SU-DHL-6 (cell line): ENCODE measurements at regions not wholly inside any gene's neighbourhood (a gene's known extent, or its start where the extent isn't known, plus 50 kb on each side); places are given as distances from the start of the nearest gene placed in this dataset.

ENCODE experiments used
- H2AFZ ChIP-seq: fragments of 200-600 bp; sonication (generic); 2 replicates; pipeline ENCODE4 v1.6.1; 2014; ENCODE audit warnings: low read depth, mild to moderate bottlenecking, moderate library complexity, mixed read lengths, antibody characterized with exemption, low read length; ENCODE audit not compliant: severe bottlenecking
- H3F3A ChIP-seq: fragments of 200-600 bp; shearing (Covaris generic); 2 replicates; pipeline ENCODE4 v1.6.0; 2016; ENCODE audit warnings: antibody characterized with exemption, mild to moderate bottlenecking; ENCODE audit not compliant: insufficient read depth
- H3K27ac ChIP-seq: fragments of 200-600 bp; sonication (generic); 2 replicates; pipeline ENCODE4 v1.5.1; 2016; ENCODE audit warnings: low read depth, mild to moderate bottlenecking, low read length, moderate library complexity, mixed read lengths
- H3K27me3 ChIP-seq: fragments of 200-600 bp; sonication (generic), shearing (Covaris generic); 2 replicates; pipeline ENCODE4 v1.6.0; 2014; ENCODE audit warnings: mild to moderate bottlenecking, low read length
- H3K36me3 ChIP-seq: fragments of 200-600 bp; sonication (generic); 2 replicates; pipeline ENCODE4 v1.6.1; 2014; ENCODE audit warnings: mild to moderate bottlenecking, low read length, mixed read lengths
- H3K4me2 ChIP-seq: fragments of 300-600, 200-600 bp; shearing (Covaris generic), sonication (generic); 2 replicates; pipeline ENCODE4 v1.6.0; 2014; ENCODE audit warnings: low read length, low read depth, mild to moderate bottlenecking; ENCODE audit not compliant: poor library complexity, severe bottlenecking
- H3K4me3 ChIP-seq: fragments of 200-600 bp; sonication (generic); 2 replicates; pipeline ENCODE4 v1.5.1; 2014; ENCODE audit warnings: antibody characterized with exemption, low read length, mild to moderate bottlenecking, mixed read lengths; ENCODE audit not compliant: insufficient read depth, poor library complexity, severe bottlenecking
- H3K79me2 ChIP-seq: fragments of 200-600 bp; sonication (generic); 2 replicates; pipeline ENCODE4 v1.6.1; 2014; ENCODE audit warnings: mild to moderate bottlenecking, low read length, moderate library complexity; ENCODE audit not compliant: insufficient read depth
- H3K9ac ChIP-seq: fragments of 200-600 bp; sonication (generic); 2 replicates; pipeline ENCODE4 v1.7.0; 2014; ENCODE audit warnings: mild to moderate bottlenecking, low read length
- H3K9me2 ChIP-seq: fragments of 200-600 bp; sonication (generic); replicated peaks from 2 replicates; pipeline ENCODE4 v1.6.1; 2014; ENCODE audit warnings: low read length; ENCODE audit not compliant: insufficient read depth
- H3K9me3 ChIP-seq: fragments of 200-600 bp; sonication (generic); 2 replicates; pipeline ENCODE4 v1.6.1; 2014; ENCODE audit warnings: low read length, mixed read lengths; ENCODE audit not compliant: insufficient read depth
- H4K20me1 ChIP-seq: fragments of 200-600 bp; sonication (generic); 2 replicates; pipeline ENCODE4 v1.6.1; 2014; ENCODE audit warnings: low read depth, mild to moderate bottlenecking, antibody characterized with exemption, low read length, moderate library complexity, mixed read lengths
- CTCF ChIP-seq: fragments of 200-600 bp; sonication (generic); IDR thresholded peaks from one replicate; pipeline ENCODE4 v1.5.1; 2017; ENCODE audit warnings: antibody characterized with exemption, mild to moderate bottlenecking, low read length, moderate library complexity; ENCODE audit not compliant: insufficient read depth, poor library complexity, severe bottlenecking
- EZH2phosphoT487 ChIP-seq: fragments of 200-600 bp; sonication (generic), shearing (Covaris generic); conservative IDR thresholded peaks from 2 replicates; pipeline ENCODE4 v1.6.1; 2018; ENCODE audit warnings: mild to moderate bottlenecking, antibody characterized with exemption, low read length, moderate library complexity, mixed read lengths

- Histone ChIP-seq H3K4me3 (no peak overlapping the region), H3K27me3 (no peaks in the 10 kb centered on the region), H4K20me1 (no peaks in the 10 kb centered on the region), H3K9me3 (no peaks in the 10 kb centered on the region), H3K4me2 (no peak overlapping the region), H3K27ac (no peak overlapping the region), H3K36me3 (no peaks in the 10 kb centered on the region), H3K9ac (no peak overlapping the region), H3K79me2 (no peaks in the 10 kb centered on the region), H3F3A (no peaks in the 10 kb centered on the region), H3K9me2 (no peaks in the 10 kb centered on the region), H2AFZ (no peak overlapping the region)
- no peak for TF ChIP-seq EZH2phosphoT487
- TF ChIP-seq CTCF = no peak
Observed at GRCh38 chr12:77728018-77728417, 102.7 kb upstream of the NAV3 start.

- Histone ChIP-seq H3K4me2 (no peak overlapping the region), H2AFZ (no peak overlapping the region), H3K79me2 (no peaks in the 10 kb centered on the region), H3F3A (no peaks in the 10 kb centered on the region), H4K20me1 (no peaks in the 10 kb centered on the region), H3K27ac (no peak overlapping the region), H3K9me2 (no peaks in the 10 kb centered on the region), H3K36me3 (no peaks in the 10 kb centered on the region), H3K27me3 (no peaks in the 10 kb centered on the region), H3K4me3 (no peak overlapping the region), H3K9me3 (no peaks in the 10 kb centered on the region), H3K9ac (no peak overlapping the region)
- TF ChIP-seq CTCF = no peak
- no peak for TF ChIP-seq EZH2phosphoT487
Observed at GRCh38 chr12:77727442-77728001, 103.2 kb upstream of the NAV3 start.

GRCh38 chr12:77725611-77726010 is 105.1 kb upstream of the NAV3 start:
- H3K79me2 ChIP-seq = no peaks in the 10 kb centered on the region
- H4K20me1 ChIP-seq = no peaks in the 10 kb centered on the region
- H3F3A ChIP-seq = no peaks in the 10 kb centered on the region
- H3K4me2 ChIP-seq = no peak overlapping the region
- H3K9me3 ChIP-seq = no peaks in the 10 kb centered on the region
- H3K9ac ChIP-seq = no peak overlapping the region
- TF ChIP-seq CTCF = no peak
- TF ChIP-seq EZH2phosphoT487 = no peak
- no peaks in the 10 kb centered on the region for H3K9me2 ChIP-seq
- H3K27ac ChIP-seq = no peak overlapping the region
- H2AFZ ChIP-seq = no peak overlapping the region
- H3K27me3 ChIP-seq = no peaks in the 10 kb centered on the region
- no peaks in the 10 kb centered on the region for H3K36me3 ChIP-seq
- H3K4me3 ChIP-seq = no peak overlapping the region
